ENCODE measurements at regions not wholly inside any gene's neighbourhood (a gene's known extent, or its start where the extent isn't known, plus 50 kb on each side); places are given as distances from the start of the nearest gene placed in this dataset.

GRCh38 chr9:118023644-118024043, 319.4 kb downstream of the TLR4 start:
- ChIA-PET POLR2A (no interaction called here), CTCF (no interaction called here)

GRCh38 chr9:118028225-118028624, 324.0 kb downstream of the TLR4 start:
- POLR2A ChIA-PET, result interaction anchor here (0.7 kb wide), 1 partner anchor 331 kb away, joined by 3 read pairs; no protein-coding TSS in a partner anchor
- CTCF ChIA-PET, result no interaction called here

- CTCF ChIA-PET, result no interaction called here
- POLR2A ChIA-PET, result no interaction called here
These were observed 325.2 kb downstream of the TLR4 start for GRCh38 chr9:118029425-118029824.

- ChIA-PET CTCF (no interaction called here), POLR2A (no interaction called here)
These were observed 330.5 kb downstream of the TLR4 start for GRCh38 chr9:118034701-118035100.

- CTCF ChIA-PET, result no interaction called here
- POLR2A ChIA-PET, result no interaction called here
These were observed 334.5 kb downstream of the TLR4 start for GRCh38 chr9:118038713-118039112.

- CTCF ChIA-PET, result no interaction called here
- POLR2A ChIA-PET, result no interaction called here
These were observed 354.0 kb downstream of the TLR4 start for GRCh38 chr9:118058227-118058626.

- ChIA-PET CTCF (interaction anchor here (0.9 kb wide), 1 partner anchor 16 kb away, joined by 3 read pairs; no protein-coding TSS in a partner anchor), POLR2A (no interaction called here)
These were observed 355.5 kb downstream of the TLR4 start for GRCh38 chr9:118059484-118060278.

GRCh38 chr9:118083161-118083560, 379.0 kb downstream of the TLR4 start:
- CTCF ChIA-PET, result no interaction called here
- POLR2A ChIA-PET, result no interaction called here

- POLR2A ChIA-PET, result no interaction called here
- CTCF ChIA-PET, result no interaction called here
These were observed 383.9 kb downstream of the TLR4 start for GRCh38 chr9:118088090-118088489.

GRCh38 chr9:118091226-118091625, 387.0 kb downstream of the TLR4 start:
- POLR2A ChIA-PET, result no interaction called here

GRCh38 chr9:118091711-118092500, 387.7 kb downstream of the TLR4 start:
- CTCF ChIA-PET, result no interaction called here
- POLR2A ChIA-PET, result no interaction called here

More at GRCh38 chr9:118091226-118091625, 387.0 kb downstream of the TLR4 start:
- CTCF ChIA-PET, result no interaction called here

- CTCF ChIA-PET, result no interaction called here
- POLR2A ChIA-PET, result no interaction called here
These were observed 390.2 kb downstream of the TLR4 start for GRCh38 chr9:118094387-118094786.

- CTCF ChIA-PET, result no interaction called here
- POLR2A ChIA-PET, result no interaction called here
These were observed 396.6 kb downstream of the TLR4 start for GRCh38 chr9:118100529-118101419.

- POLR2A ChIA-PET, result no interaction called here
- CTCF ChIA-PET, result no interaction called here
These were observed 400.2 kb downstream of the TLR4 start for GRCh38 chr9:118104363-118104762.

GRCh38 chr9:118108971-118109370, 404.8 kb downstream of the TLR4 start:
- ChIA-PET CTCF (no interaction called here), POLR2A (interaction anchor here (0.5 kb wide), 1 partner anchor 16 kb away, joined by 3 read pairs; no protein-coding TSS in a partner anchor)

GRCh38 chr9:118109542-118109941, 405.3 kb downstream of the TLR4 start:
- POLR2A ChIA-PET, result interaction anchor here (0.5 kb wide), 1 partner anchor 17 kb away, joined by 3 read pairs; no protein-coding TSS in a partner anchor

GRCh38 chr9:118121361-118121760, 417.2 kb downstream of the TLR4 start:
- ChIA-PET CTCF (no interaction called here), POLR2A (no interaction called here)

More at GRCh38 chr9:118109542-118109941, 405.3 kb downstream of the TLR4 start:
- CTCF ChIA-PET, result no interaction called here

GRCh38 chr9:118128313-118128712, 424.1 kb downstream of the TLR4 start:
- POLR2A ChIA-PET, result no interaction called here
- CTCF ChIA-PET, result no interaction called here

- ChIA-PET CTCF (interaction anchor here (1.1 kb wide), 1 partner anchor 30 kb away, joined by 3 read pairs; no protein-coding TSS in a partner anchor), POLR2A (no interaction called here)
These were observed 425.3 kb downstream of the TLR4 start for GRCh38 chr9:118129541-118129940.

- ChIA-PET POLR2A (no interaction called here), CTCF (no interaction called here)
These were observed 444.8 kb downstream of the TLR4 start for GRCh38 chr9:118148990-118149389.
